Thoracic aorta (tissue), 2 donors: ENCODE measurements at regions not wholly inside any gene's neighbourhood (a gene's known extent, or its start where the extent isn't known, plus 50 kb on each side); places are given as distances from the start of the nearest gene placed in this dataset.

Experiments
- ATAC-seq: fragments of 150-250 bp; one replicate; pipeline ENCODE4 v1.8.0; 2017; ENCODE audit warnings: low read depth; ENCODE audit not compliant: insufficient number of reproducible peaks, low FRiP score
- DNase-seq: peaks from one replicate; pipeline ENCODE4 v3.0.0-alpha.2; 2020; ENCODE audit warnings: low spot score
- H3K27ac ChIP-seq, 2 donors: fragments of 200-600 bp; sonication (generic); 1 replicate in 1 of 2; 2 replicates in 1 of 2; pipeline ENCODE4 v1.5.1; 2016; ENCODE audit warnings: mild to moderate bottlenecking in 2 of 2, moderate library complexity in 2 of 2
- H3K27me3 ChIP-seq: fragments of 200-600 bp; sonication (generic); replicated peaks from 2 replicates; pipeline ENCODE4 v1.6.0; 2016; ENCODE audit warnings: mild to moderate bottlenecking; ENCODE audit not compliant: insufficient read depth
- H3K36me3 ChIP-seq: fragments of 200-600 bp; sonication (generic); one replicate; pipeline ENCODE4 v1.5.1; 2016
- H3K4me1 ChIP-seq, 2 donors: fragments of 200-600 bp; sonication (generic); 1 replicate in 1 of 2; 2 replicates in 1 of 2; pipeline versions ENCODE4 v1.5.1 to v1.6.0; 2016; ENCODE audit warnings: low read depth in 2 of 2, mild to moderate bottlenecking in 1 of 2; ENCODE audit not compliant: control insufficient read depth in 1 of 2
- H3K4me3 ChIP-seq: fragments of 200-600 bp; sonication (generic); 2 replicates; pipeline ENCODE4 v1.5.1; 2016; ENCODE audit warnings: mild to moderate bottlenecking
- H3K9me3 ChIP-seq: fragments of 200-600 bp; sonication (generic); 2 replicates; pipeline ENCODE4 v1.5.1; 2016
- TF ChIP-seq, protein P1 (sequence below): fragments of 200-600 bp; sonication (generic); IDR thresholded peaks from one replicate; pipeline ENCODE4 v1.5.1; 2019; ENCODE audit warnings: antibody characterized with exemption

DNA sequence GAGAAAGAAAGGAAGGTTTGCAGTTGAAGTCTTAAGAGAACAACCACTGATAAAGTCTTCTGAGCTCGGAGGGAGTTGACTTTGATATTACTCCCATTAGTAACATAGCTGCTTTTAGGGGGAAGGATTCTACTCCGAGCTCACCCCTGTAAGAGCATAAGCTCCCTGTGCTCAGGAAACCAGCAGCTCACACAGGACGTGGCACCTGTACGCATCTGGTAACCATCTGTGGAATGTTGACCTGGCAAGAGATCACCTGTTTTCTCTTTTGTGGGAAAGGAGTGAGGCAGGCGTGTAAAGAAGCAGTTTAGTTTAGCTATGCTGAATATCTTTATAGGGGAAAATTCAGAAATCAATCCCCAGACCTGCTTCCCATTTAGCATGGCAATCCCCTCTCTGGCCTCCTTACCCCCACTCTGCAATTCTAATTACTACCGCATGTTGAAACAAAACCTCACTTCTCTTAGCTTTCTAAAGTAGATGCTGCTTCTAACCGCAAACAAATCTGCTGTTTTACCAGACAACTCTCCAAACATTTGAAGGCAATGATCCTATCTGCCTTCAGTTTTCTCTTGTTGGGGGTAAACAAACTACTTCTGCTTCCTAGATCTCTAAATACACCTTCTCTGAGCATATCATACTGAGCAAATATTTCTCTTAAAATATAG, 121.8 kb upstream of the KCNK1 start:
- H3K36me3 ChIP-seq: no peaks in the 10 kb centered on the region
- no peaks in the 10 kb centered on the region for H3K9me3 ChIP-seq
- H3K4me1 ChIP-seq: no peaks in the 10 kb centered on the region
- H3K27ac ChIP-seq: no peak overlapping the region
- TF ChIP-seq, protein P1, sequence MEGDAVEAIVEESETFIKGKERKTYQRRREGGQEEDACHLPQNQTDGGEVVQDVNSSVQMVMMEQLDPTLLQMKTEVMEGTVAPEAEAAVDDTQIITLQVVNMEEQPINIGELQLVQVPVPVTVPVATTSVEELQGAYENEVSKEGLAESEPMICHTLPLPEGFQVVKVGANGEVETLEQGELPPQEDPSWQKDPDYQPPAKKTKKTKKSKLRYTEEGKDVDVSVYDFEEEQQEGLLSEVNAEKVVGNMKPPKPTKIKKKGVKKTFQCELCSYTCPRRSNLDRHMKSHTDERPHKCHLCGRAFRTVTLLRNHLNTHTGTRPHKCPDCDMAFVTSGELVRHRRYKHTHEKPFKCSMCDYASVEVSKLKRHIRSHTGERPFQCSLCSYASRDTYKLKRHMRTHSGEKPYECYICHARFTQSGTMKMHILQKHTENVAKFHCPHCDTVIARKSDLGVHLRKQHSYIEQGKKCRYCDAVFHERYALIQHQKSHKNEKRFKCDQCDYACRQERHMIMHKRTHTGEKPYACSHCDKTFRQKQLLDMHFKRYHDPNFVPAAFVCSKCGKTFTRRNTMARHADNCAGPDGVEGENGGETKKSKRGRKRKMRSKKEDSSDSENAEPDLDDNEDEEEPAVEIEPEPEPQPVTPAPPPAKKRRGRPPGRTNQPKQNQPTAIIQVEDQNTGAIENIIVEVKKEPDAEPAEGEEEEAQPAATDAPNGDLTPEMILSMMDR: no peak
- H3K4me3 ChIP-seq: no peak overlapping the region
- no peaks in the 10 kb centered on the region for H3K27me3 ChIP-seq
- no peak for DNase-seq
- no peak for ATAC-seq

DNA sequence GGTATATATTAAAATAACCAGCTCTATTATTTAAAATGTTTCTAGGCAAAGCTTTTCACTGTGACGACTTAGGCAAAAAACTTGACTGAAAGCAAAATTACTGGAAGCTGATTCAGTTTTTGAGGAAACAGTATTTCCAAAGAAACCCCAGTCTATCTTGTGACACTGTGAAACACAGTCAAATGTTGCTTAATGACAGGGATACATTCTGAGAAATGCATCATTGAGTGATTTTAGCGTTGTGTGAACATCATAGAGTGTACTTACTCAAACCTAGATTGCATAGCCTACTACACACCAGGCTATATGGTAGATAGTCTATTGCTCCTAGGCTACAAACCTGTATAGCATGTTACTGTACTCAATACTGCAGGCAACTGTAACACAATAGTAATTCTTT, 116.9 kb upstream of the KCNK1 start:
- TF ChIP-seq, protein P1: no peak
- ATAC-seq: no peak
- Histone ChIP-seq H3K27ac (no peak overlapping the region), H3K4me1 (no peaks in the 10 kb centered on the region), H3K27me3 (no peaks in the 10 kb centered on the region), H3K4me3 (no peak overlapping the region), H3K36me3 (no peaks in the 10 kb centered on the region), H3K9me3 (no peaks in the 10 kb centered on the region)
- no peak for DNase-seq

DNA sequence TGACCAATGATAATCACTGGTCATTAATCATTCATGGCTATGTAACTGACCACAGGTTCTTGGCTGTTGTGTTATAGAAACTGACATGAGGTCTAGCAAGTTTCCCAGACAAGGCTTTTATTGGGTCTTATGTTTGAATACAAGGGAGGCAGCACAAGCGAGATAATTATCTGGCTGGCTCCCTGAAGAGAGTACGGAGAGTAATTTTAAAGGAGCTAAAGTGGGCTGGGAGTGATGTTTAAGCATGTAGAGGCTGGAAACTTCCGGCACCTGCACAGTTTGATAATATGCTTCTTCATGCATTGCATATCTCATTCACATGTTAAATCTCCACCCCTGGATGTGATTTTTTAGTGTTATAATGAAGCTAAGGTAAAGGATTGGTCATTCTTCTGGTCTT, 116.2 kb upstream of the KCNK1 start:
- no peak for DNase-seq
- TF ChIP-seq, protein P1: no peak

DNA sequence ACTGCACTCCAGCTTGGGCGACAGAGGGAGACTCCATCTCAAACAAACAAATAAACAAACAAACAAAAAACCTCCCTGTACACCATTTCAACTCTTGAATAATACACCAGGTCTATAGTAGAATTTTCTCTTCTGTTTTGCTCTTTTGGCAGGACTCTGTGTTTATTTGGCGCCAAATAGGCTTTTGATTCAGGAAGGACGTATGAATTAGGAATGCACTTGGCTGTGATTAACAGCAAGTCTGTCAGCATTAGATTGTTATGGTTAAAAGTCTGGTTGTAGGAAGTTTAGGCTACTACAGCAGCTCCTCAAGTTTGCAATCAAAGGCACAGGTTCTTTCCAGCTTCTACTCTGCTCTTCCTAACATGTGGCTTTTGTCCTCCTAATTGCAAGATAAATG, 113.8 kb upstream of the KCNK1 start:
- TF ChIP-seq, protein P1: no peak
- Histone ChIP-seq H3K27ac (no peak overlapping the region), H3K27me3 (no peaks in the 10 kb centered on the region), H3K9me3 (no peaks in the 10 kb centered on the region), H3K4me1 (no peaks in the 10 kb centered on the region), H3K36me3 (no peaks in the 10 kb centered on the region), H3K4me3 (no peak overlapping the region)
- DNase-seq (no peak), ATAC-seq (no peak)

More for the DNA sequence above, 116.2 kb upstream of the KCNK1 start:
- Histone ChIP-seq H3K4me1 (no peaks in the 10 kb centered on the region), H3K4me3 (no peak overlapping the region), H3K27ac (no peak overlapping the region), H3K27me3 (no peaks in the 10 kb centered on the region), H3K36me3 (no peaks in the 10 kb centered on the region), H3K9me3 (no peaks in the 10 kb centered on the region)
- no peak for ATAC-seq

DNA sequence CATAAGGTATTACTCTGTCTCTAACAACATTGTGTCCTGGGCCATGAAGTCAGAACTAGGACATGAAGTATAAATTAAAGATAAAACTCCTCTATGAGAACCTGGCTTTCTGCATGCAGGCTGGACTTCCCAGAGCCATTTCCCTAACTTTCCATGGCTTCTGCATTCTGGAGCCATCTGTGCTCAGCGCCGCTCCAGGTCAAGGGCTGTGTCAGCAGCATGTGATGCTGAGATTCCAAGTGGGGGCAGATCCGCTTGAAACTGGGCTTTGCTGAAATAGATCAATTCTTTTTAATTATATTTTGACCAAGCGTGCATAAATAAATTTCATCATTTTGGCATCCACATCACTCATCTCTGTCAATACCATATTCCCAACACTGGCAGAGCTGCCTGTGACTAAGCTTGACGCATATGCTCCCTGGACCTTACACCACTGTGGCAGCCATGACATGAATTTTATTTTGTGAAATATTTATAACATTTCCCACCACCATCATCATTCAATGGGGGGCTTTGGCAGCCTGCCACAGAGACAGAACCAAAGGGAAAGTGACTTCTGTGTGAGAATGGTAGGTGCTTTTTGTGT, 110.4 kb upstream of the KCNK1 start:
- Histone ChIP-seq H3K36me3 (no peaks in the 10 kb centered on the region), H3K4me3 (no peak overlapping the region), H3K27me3 (no peaks in the 10 kb centered on the region), H3K9me3 (no peaks in the 10 kb centered on the region), H3K27ac (no peak overlapping the region), H3K4me1 (no peaks in the 10 kb centered on the region)
- no peak for ATAC-seq
- TF ChIP-seq, protein P1: no peak
- DNase-seq: no peak
